Retinal pigment epithelial cell (primary cell): ENCODE measurements at regions not wholly inside any gene's neighbourhood (a gene's known extent, or its start where the extent isn't known, plus 50 kb on each side); places are given as distances from the start of the nearest gene placed in this dataset.

Source experiments
- DNase-seq: peaks from one replicate; pipeline ENCODE4 v3.0.0-alpha.2; 2010; ENCODE audit warnings: low read depth
- H3K4me3 ChIP-seq: 2 replicates; pipeline ENCODE4 v1.5.1; 2011; ENCODE audit warnings: mild to moderate bottlenecking, low read length, control low read depth, moderate library complexity
- TF ChIP-seq, protein P1 (sequence below): conservative IDR thresholded peaks from 2 replicates; pipeline ENCODE4 v1.5.1; 2011; ENCODE audit warnings: low read depth, low read length, control low read depth, inconsistent platforms

DNA sequence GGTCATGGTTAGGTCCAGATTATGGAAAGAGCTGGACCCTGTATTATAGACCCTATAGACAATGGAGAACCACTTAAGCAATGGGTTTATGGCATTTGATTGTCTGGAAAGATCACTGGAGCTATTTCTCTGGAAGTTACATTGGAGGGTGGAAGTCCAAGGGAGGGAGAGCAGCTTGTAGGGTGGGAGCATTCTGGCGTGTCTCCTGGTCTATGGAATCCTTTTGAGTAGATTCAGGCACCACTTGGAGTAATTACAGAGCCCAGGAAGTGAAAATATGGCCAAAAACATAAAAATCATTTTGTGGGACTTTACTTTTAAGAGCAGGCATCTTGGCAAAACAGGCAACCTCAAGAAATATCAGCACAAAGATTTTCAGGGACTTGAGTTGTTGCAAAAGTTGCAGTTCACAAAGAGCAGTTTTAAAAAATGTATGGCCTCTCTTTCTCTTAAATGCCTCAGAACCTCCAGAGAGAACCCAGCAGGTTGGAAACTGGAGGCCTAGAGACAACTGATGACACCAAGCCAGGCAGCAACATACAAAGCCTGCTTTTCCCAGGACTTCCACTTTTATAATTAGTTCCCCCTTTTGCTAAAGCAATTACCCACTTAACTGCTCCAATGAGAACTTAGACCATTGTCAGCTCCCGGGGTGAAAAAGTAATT is 331.0 kb downstream of the MYCN start:
- no peak overlapping the region for H3K4me3 ChIP-seq
- TF ChIP-seq, protein P1, sequence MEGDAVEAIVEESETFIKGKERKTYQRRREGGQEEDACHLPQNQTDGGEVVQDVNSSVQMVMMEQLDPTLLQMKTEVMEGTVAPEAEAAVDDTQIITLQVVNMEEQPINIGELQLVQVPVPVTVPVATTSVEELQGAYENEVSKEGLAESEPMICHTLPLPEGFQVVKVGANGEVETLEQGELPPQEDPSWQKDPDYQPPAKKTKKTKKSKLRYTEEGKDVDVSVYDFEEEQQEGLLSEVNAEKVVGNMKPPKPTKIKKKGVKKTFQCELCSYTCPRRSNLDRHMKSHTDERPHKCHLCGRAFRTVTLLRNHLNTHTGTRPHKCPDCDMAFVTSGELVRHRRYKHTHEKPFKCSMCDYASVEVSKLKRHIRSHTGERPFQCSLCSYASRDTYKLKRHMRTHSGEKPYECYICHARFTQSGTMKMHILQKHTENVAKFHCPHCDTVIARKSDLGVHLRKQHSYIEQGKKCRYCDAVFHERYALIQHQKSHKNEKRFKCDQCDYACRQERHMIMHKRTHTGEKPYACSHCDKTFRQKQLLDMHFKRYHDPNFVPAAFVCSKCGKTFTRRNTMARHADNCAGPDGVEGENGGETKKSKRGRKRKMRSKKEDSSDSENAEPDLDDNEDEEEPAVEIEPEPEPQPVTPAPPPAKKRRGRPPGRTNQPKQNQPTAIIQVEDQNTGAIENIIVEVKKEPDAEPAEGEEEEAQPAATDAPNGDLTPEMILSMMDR = no peak
- no peak for DNase-seq

DNA sequence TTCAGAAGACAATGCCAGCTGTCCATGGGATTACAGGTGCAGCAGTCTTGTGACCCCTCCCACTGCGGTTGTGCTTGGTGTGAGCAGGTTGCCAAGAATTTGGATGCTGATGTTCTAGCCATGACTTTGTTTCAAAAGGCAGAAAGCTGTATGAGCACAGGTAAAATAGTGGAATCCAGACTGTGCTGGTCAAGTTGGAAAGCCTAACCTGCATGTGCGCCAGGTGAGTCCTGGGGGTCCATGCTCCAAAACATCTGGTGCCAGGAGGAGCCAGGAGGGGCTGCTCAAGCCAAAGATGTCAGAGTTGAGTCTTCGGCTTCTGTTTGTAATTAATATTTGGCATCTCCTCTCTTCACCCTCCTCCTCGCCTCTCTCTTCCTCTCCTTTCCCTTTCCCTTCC is 330.1 kb downstream of the MYCN start:
- no peak overlapping the region for H3K4me3 ChIP-seq
- DNase-seq = no peak
- TF ChIP-seq, protein P1 = no peak

DNA sequence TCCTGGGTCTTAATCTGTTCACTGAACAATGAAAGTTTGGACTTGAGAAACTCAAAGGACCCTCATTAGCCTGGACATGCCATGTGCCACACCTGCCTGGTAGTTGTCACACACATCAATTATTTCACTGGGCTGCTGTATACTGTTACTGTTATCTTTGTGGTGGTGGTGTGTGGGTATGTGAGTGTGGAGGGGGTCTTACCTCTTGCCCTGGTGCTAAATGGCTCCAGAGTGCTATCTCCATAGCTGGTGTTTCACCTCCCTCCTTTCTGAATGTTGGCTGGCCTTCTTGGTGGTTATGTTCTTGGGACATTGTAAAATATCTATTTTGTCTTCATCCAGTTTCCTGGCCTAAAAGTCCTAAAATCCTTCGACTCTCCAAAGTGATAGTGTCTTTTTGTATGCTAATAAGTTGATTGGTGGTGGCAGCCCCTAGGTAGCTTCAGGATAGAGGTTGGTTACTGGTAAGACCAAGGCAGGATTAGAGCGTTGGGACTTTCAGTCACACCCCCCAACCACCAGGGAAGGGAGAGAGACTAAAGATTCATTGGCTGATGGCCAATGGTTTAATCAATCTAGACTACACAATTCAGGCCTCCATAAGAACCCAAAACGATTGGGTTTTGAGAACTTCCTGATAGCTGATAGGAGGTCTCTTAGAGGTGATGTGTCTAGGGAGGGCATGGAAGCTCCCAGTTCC is 328.1 kb downstream of the MYCN start:
- H3K4me3 ChIP-seq = no peak overlapping the region
- DNase-seq = no peak
- TF ChIP-seq, protein P1 = no peak

GRCh38 chr2:16266571-16266970 is 326.2 kb downstream of the MYCN start:
- TF ChIP-seq, protein P1 = no peak
- no peak for DNase-seq
- H3K4me3 ChIP-seq = no peak overlapping the region

GRCh38 chr2:16264931-16265540 is 324.7 kb downstream of the MYCN start:
- TF ChIP-seq, protein P1 = no peak
- no peak for DNase-seq
- no peak overlapping the region for H3K4me3 ChIP-seq

DNA sequence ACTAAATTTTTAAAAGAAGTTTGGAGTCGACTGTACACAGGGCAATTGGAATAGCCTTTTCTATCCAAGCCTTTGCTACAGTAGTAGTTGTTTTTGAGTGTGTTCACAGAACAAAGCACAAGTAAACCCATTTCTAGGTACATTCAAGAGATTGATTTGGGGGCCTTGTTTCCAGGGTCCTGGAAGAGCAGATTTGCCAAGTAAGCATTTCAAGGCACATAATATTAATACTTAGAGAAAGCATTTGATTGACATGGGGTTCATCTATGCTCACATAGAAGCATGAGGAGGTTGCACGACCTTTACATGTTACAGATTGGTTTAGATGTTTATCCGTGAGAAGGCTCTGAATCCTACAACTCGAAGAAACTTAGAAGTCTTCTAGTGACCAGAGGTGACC is 324.1 kb downstream of the MYCN start:
- DNase-seq = no peak
- H3K4me3 ChIP-seq = no peak overlapping the region
- TF ChIP-seq, protein P1 = no peak
